Fibroblast of mammary gland (primary cell): ENCODE measurements at regions not wholly inside any gene's neighbourhood (a gene's known extent, or its start where the extent isn't known, plus 50 kb on each side); places are given as distances from the start of the nearest gene placed in this dataset.

Experiments
- DNase-seq: peaks from one replicate; pipeline ENCODE4 v3.0.0-alpha.2; 2010; ENCODE audit warnings: low read depth
- H3K4me3 ChIP-seq: 2 replicates; pipeline ENCODE4 v1.5.1; 2011; ENCODE audit warnings: low read depth, mild to moderate bottlenecking, low read length, moderate library complexity; ENCODE audit not compliant: control insufficient read depth
- TF ChIP-seq, protein P1 (sequence below): conservative IDR thresholded peaks from 2 replicates; pipeline ENCODE4 v1.5.1; 2011; ENCODE audit warnings: low read depth, low read length, inconsistent platforms; ENCODE audit not compliant: control insufficient read depth, insufficient read depth

DNA sequence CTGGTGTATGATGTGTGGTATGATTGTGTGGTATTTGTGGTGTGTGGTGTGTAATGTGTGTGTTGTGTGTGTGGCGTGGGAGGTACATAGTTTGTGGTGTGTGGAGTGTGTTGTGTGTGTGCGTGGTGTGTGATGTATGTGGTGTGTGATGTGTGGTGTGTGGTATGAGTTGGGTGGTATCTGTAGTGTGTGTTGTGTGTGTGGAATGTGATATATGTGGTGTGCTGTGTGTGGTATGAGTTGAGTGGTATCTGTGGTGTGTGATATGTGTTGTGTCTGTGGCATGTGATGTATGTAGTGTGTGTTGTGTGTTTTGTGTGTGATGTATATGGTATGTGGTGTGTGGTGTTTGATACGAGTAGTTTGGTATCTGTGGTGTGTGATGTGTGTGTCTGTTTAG lies 272.5 kb upstream of the IRX1 start:
- TF ChIP-seq, protein P1, sequence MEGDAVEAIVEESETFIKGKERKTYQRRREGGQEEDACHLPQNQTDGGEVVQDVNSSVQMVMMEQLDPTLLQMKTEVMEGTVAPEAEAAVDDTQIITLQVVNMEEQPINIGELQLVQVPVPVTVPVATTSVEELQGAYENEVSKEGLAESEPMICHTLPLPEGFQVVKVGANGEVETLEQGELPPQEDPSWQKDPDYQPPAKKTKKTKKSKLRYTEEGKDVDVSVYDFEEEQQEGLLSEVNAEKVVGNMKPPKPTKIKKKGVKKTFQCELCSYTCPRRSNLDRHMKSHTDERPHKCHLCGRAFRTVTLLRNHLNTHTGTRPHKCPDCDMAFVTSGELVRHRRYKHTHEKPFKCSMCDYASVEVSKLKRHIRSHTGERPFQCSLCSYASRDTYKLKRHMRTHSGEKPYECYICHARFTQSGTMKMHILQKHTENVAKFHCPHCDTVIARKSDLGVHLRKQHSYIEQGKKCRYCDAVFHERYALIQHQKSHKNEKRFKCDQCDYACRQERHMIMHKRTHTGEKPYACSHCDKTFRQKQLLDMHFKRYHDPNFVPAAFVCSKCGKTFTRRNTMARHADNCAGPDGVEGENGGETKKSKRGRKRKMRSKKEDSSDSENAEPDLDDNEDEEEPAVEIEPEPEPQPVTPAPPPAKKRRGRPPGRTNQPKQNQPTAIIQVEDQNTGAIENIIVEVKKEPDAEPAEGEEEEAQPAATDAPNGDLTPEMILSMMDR, result no peak
- H3K4me3 ChIP-seq, result no peak overlapping the region
- DNase-seq, result no peak

DNA sequence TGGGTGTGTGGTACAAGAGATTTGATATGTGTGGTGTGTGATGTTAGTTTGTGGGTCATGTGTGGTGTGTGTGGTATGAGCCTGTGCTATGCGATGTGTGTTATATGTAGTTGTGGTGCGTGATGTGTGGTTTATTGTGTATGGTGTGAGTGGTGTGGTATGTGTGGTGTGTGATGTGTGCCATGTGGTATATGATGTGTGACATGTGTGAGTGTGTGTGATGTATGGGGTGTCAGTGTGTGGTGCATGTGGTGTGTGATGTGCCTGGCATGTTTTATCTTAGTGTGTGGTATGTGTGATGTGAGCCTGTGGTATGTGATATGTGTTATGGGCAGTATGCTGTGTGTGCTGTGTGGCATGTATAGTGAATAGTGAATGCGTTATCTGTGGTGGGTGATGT lies 273.0 kb upstream of the IRX1 start:
- TF ChIP-seq, protein P1, result no peak
- H3K4me3 ChIP-seq, result no peak overlapping the region

DNA sequence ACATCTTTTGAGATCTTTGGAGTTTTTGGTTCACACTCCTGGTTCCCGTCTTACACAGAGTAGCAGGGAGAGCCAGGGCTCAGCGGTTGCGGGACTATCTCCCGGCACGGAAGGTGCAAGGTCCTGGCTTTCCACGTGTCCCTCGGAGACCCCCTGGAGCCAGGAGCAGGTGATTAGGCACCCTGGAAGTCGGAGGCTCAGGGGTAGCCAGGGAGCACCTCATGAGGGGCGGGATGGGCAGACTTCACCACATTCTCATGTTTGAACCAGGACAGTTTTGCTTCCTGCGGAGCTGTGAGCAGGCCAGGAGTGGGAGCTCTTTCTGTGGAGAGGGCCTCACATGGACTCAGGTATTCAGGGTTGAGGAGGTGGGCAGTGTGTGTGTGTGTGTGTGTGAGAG lies 273.7 kb upstream of the IRX1 start:
- H3K4me3 ChIP-seq, result no peak overlapping the region
- no peak for DNase-seq
- TF ChIP-seq, protein P1, result no peak

More for the DNA sequence above, 273.0 kb upstream of the IRX1 start:
- no peak for DNase-seq

DNA sequence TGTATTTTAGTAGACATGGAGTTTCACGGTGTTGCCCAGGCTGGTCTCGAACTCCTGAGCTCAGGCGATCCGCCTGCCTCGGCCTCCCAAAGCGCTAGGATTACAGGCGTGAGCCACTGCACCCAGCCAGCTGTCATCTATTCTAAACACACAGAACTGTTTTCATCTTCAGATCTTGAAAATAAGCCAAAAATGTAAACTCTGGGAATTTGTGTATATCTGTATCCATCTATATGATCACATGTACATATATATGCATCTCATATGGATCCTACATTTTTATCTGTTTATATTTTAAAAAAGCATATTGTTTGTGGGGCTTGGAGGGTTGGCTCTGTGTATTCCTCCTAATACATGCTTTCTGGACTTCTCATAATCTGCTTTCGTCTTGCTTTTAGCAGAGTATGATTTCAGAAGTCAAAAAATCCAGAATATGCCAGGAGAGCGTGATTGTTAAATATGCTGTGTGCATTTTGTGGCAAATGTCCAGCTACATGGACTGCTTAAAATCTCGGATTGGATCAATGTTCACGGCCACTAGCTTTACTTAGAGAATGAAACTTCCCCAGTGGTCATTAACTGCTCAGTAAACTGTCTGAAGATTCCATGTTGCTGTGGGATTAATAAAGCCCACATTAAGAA lies 274.4 kb upstream of the IRX1 start:
- H3K4me3 ChIP-seq, result no peak overlapping the region
- TF ChIP-seq, protein P1, result no peak
- DNase-seq, result no peak

DNA sequence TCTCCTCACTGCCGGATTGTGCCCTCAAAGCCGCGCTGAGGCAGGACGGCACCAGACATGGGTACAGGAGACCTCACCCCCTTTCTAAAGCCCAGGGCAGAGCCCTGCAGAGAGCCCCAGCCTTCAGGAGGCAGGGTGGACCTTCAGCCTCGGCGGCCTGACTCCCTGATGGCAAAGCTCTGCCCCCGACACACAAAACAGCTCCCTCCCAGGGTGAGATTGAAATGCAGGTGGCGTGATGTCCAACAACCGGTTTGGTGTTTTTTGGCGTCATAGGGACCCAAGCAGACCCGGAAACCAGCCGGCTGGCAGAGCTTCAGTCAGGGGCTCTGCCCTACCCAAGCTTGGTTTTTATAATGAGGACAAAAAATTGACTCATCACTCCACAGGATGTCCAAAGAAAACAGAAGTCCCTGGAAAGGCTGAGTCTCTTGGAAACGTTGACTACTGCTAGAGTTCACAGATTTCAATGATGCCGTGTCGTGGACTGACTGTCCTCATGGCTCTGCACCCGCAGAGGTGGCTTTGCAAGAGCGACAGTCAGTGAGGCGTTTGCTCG lies 275.2 kb upstream of the IRX1 start:
- TF ChIP-seq, protein P1, result no peak
- DNase-seq, result no peak
- H3K4me3 ChIP-seq, result no peak overlapping the region

DNA sequence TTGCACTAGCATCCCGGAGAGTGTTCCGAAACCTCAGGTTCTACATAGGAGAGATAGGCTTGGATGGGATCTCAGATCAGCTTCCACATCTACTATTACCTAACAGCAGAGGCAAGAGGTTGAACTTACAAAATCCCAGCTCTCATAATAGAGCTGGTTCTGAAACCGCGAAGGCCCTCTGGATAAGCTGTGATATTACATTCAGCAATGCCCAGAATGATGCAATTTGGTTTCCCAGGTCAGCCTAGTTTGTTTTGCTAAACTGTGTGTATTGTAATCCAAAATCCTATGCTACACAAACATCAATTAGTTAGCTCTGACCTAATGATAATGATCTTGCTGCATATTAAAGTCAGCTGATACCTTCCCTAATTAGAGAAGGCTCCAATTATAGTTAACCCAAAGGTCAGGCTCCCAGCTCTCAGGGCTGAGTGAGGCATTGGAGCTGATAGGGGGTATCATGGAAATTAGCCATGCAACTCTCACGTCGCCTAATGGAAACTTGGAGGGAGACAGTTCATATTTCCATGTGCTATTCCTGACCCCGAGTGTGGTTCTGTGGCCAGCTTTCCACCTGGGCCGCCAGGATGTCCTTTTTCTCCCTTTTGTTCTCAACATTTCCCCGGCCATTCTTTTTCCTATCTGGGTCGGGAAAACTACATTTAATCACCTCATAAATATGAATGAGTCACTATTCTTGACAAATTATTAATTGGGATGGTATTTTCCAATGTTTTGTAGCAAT lies 278.4 kb upstream of the IRX1 start:
- DNase-seq, result no peak
- TF ChIP-seq, protein P1, result no peak
- H3K4me3 ChIP-seq, result no peak overlapping the region
